ENCODE measurements at regions not wholly inside any gene's neighbourhood (a gene's known extent, or its start where the extent isn't known, plus 50 kb on each side); places are given as distances from the start of the nearest gene placed in this dataset.
A peak's percentile ranks its signal among the peaks of the same experiment; 100 is the strongest.
"Not testable (repeated sequence)": the region's sequence is repeated elsewhere in the genome, so short reads cannot be mapped to it uniquely, and the experiment has no call there.

DNA sequence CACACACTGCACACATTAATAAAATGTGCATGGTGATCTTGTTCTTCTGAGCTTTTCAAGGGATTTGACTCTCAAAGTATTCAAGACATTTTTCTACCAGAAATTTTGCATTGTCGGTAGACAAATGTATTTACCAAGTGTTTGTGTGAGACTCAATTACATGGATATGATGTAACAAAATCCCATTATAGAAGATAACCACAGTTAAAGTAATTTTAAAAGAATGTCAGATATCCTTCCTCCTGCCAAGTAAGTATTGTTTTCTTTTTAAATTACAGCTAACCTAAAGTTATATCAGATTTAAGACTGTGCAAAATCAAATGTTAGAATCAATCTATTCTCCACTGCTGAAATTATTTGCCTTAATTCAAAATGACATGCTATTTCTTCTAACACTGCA, 1344.5 kb upstream of the CHAC2 start:
- TF ChIP-seq EZH2phosphoT487 (conservative IDR thresholded peaks at IDR 0.05; ENCODE audit: low read length) = no peak
- no peak overlapping the region for H3K4me3 ChIP-seq (ENCODE audit: insufficient read depth, low read length, poor library complexity, severe bottlenecking)
- no peak overlapping the region for H3K9ac ChIP-seq (ENCODE audit: low read length)
- H3K9me2 ChIP-seq (replicated peaks; ENCODE audit: insufficient read depth, low read length) = no peaks in the 10 kb centered on the region
- no peak overlapping the region for H3K4me2 ChIP-seq (ENCODE audit: low read depth, low read length, poor library complexity, severe bottlenecking)
- no peak overlapping the region for H2AFZ ChIP-seq (ENCODE audit: low read depth, low read length, severe bottlenecking)
- H3K27me3 ChIP-seq (ENCODE audit: low read length) = no peaks in the 10 kb centered on the region
- H3K36me3 ChIP-seq (ENCODE audit: low read length) = no peaks in the 10 kb centered on the region
- no peaks in the 10 kb centered on the region for H3K79me2 ChIP-seq (ENCODE audit: insufficient read depth, low read length)
- 0 out of 2 replicates have a peak, but pooled peaks cover 3% of the 10 kb centered on the region for H3F3A ChIP-seq (ENCODE audit: insufficient read depth)
- H4K20me1 ChIP-seq (ENCODE audit: low read depth, low read length) = no peaks in the 10 kb centered on the region
- no peaks in the 10 kb centered on the region for H3K9me3 ChIP-seq (ENCODE audit: insufficient read depth, low read length)
- H3K27ac ChIP-seq (ENCODE audit: low read depth, low read length) = no peak overlapping the region

DNA sequence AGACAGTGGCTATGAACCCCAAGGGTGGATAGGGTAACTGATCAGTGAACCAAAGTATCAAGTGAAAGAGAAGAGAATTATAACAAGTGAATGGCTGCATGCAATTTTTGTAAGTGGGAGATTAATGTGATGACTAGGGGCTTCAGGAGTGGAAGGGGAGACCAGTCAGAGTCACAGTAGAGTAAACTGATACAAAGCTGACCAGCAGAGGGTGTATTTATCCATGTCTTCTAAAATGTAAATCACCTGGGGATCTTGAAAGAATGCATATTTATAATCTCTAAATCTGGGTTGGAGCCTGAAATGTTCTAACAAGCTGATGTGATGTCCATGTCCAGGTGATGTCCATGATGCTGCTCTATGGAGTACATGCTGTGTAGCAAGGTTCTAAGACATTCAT, 1351.3 kb upstream of the CHAC2 start:
- Histone ChIP-seq H3K9me2 (replicated peaks; ENCODE audit: insufficient read depth, low read length) (no peaks in the 10 kb centered on the region), H3K27ac (ENCODE audit: low read depth, low read length) (no peak overlapping the region), H3K9me3 (ENCODE audit: insufficient read depth, low read length) (no peaks in the 10 kb centered on the region), H2AFZ (ENCODE audit: low read depth, low read length, severe bottlenecking) (no peak overlapping the region), H4K20me1 (ENCODE audit: low read depth, low read length) (no peaks in the 10 kb centered on the region), H3K79me2 (ENCODE audit: insufficient read depth, low read length) (no peaks in the 10 kb centered on the region), H3K9ac (ENCODE audit: low read length) (no peak overlapping the region), H3F3A (ENCODE audit: insufficient read depth) (no peaks in the 10 kb centered on the region), H3K4me2 (ENCODE audit: low read depth, low read length, poor library complexity, severe bottlenecking) (no peak overlapping the region), H3K36me3 (ENCODE audit: low read length) (no peaks in the 10 kb centered on the region), H3K4me3 (ENCODE audit: insufficient read depth, low read length, poor library complexity, severe bottlenecking) (no peak overlapping the region), H3K27me3 (ENCODE audit: low read length) (no peaks in the 10 kb centered on the region)
- TF ChIP-seq, protein P1, sequence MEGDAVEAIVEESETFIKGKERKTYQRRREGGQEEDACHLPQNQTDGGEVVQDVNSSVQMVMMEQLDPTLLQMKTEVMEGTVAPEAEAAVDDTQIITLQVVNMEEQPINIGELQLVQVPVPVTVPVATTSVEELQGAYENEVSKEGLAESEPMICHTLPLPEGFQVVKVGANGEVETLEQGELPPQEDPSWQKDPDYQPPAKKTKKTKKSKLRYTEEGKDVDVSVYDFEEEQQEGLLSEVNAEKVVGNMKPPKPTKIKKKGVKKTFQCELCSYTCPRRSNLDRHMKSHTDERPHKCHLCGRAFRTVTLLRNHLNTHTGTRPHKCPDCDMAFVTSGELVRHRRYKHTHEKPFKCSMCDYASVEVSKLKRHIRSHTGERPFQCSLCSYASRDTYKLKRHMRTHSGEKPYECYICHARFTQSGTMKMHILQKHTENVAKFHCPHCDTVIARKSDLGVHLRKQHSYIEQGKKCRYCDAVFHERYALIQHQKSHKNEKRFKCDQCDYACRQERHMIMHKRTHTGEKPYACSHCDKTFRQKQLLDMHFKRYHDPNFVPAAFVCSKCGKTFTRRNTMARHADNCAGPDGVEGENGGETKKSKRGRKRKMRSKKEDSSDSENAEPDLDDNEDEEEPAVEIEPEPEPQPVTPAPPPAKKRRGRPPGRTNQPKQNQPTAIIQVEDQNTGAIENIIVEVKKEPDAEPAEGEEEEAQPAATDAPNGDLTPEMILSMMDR (IDR thresholded peaks at IDR 0.05; ENCODE audit: insufficient read depth, low read length, poor library complexity, severe bottlenecking) = no peak
- TF ChIP-seq EZH2phosphoT487 (conservative IDR thresholded peaks at IDR 0.05; ENCODE audit: low read length) = no peak

GRCh38 chr2:52414561-52415295, 1352.9 kb upstream of the CHAC2 start:
- Histone ChIP-seq H3K4me3 (ENCODE audit: insufficient read depth, low read length, poor library complexity, severe bottlenecking) (no peak overlapping the region), H3K9ac (ENCODE audit: low read length) (no peak overlapping the region), H3K79me2 (ENCODE audit: insufficient read depth, low read length) (no peaks in the 10 kb centered on the region), H3K27me3 (ENCODE audit: low read length) (no peaks in the 10 kb centered on the region), H3K27ac (ENCODE audit: low read depth, low read length) (no peak overlapping the region), H4K20me1 (ENCODE audit: low read depth, low read length) (no peaks in the 10 kb centered on the region), H3K4me2 (ENCODE audit: low read depth, low read length, poor library complexity, severe bottlenecking) (no peak overlapping the region), H2AFZ (ENCODE audit: low read depth, low read length, severe bottlenecking) (no peak overlapping the region), H3F3A (ENCODE audit: insufficient read depth) (no peaks in the 10 kb centered on the region), H3K9me2 (replicated peaks; ENCODE audit: insufficient read depth, low read length) (no peaks in the 10 kb centered on the region), H3K9me3 (ENCODE audit: insufficient read depth, low read length) (no peaks in the 10 kb centered on the region), H3K36me3 (ENCODE audit: low read length) (no peaks in the 10 kb centered on the region)
- TF ChIP-seq, protein P1 (IDR thresholded peaks at IDR 0.05; ENCODE audit: insufficient read depth, low read length, poor library complexity, severe bottlenecking) = no peak
- TF ChIP-seq EZH2phosphoT487 (conservative IDR thresholded peaks at IDR 0.05; ENCODE audit: low read length) = no peak

- 0 out of 2 replicates have a peak overlapping the region, but pooled peaks have one; percentile 8 for H3K9ac ChIP-seq (ENCODE audit: low read length)
- H3K4me2 ChIP-seq (ENCODE audit: low read depth, low read length, poor library complexity, severe bottlenecking) = peak overlapping the region; percentile 15
- not testable (repeated sequence) for H4K20me1 ChIP-seq (ENCODE audit: low read depth, low read length); H3K9me3 ChIP-seq (ENCODE audit: insufficient read depth, low read length); H3K79me2 ChIP-seq (ENCODE audit: insufficient read depth, low read length); H3K9me2 ChIP-seq (replicated peaks; ENCODE audit: insufficient read depth, low read length); H3F3A ChIP-seq (ENCODE audit: insufficient read depth); H3K4me3 ChIP-seq (ENCODE audit: insufficient read depth, low read length, poor library complexity, severe bottlenecking); H3K36me3 ChIP-seq (ENCODE audit: low read length); H3K27me3 ChIP-seq (ENCODE audit: low read length); H3K27ac ChIP-seq (ENCODE audit: low read depth, low read length)
- H2AFZ ChIP-seq (ENCODE audit: low read depth, low read length, severe bottlenecking) = peak overlapping the region; percentile 95
Measured at GRCh38 chr2:52409308-52410118, 1358.1 kb upstream of the CHAC2 start.

All from SU-DHL-6 (cell line).